OCI-LY1 (cell line): ENCODE measurements at regions not wholly inside any gene's neighbourhood (a gene's known extent, or its start where the extent isn't known, plus 50 kb on each side); places are given as distances from the start of the nearest gene placed in this dataset.

Source experiments
- H2AFZ ChIP-seq: fragments of 200-600 bp; sonication (generic), shearing (Covaris generic); 2 replicates; pipeline ENCODE4 v1.6.0; 2014; ENCODE audit warnings: antibody characterized with exemption, mild to moderate bottlenecking, low read length
- H3F3A ChIP-seq: fragments of 200-600 bp; sonication (generic), shearing (Covaris generic); 2 replicates; pipeline ENCODE4 v1.6.0; 2014; ENCODE audit warnings: mild to moderate bottlenecking, antibody characterized with exemption, low read length, moderate library complexity; ENCODE audit not compliant: insufficient read depth
- H3K27ac ChIP-seq: fragments of 200-600 bp; sonication (generic); 2 replicates; pipeline ENCODE4 v1.5.1; 2014; ENCODE audit warnings: low read length, mixed run types, mild to moderate bottlenecking, low read depth; ENCODE audit not compliant: poor library complexity, severe bottlenecking
- H3K27me3 ChIP-seq: fragments of 200-600 bp; sonication (generic); 2 replicates; pipeline ENCODE4 v1.6.0; 2014; ENCODE audit warnings: antibody characterized with exemption, mild to moderate bottlenecking, low read length, moderate library complexity; ENCODE audit not compliant: insufficient read depth
- H3K36me3 ChIP-seq: fragments of 200-600 bp; sonication (generic); 2 replicates; pipeline ENCODE4 v1.6.1; 2014; ENCODE audit warnings: mild to moderate bottlenecking, antibody characterized with exemption, low read length, moderate library complexity, mixed read lengths; ENCODE audit not compliant: insufficient read depth
- H3K4me1 ChIP-seq: fragments of 200-600 bp; sonication (generic); 2 replicates; pipeline ENCODE4 v1.5.1; 2014; ENCODE audit warnings: mild to moderate bottlenecking, low read length, moderate library complexity; ENCODE audit not compliant: insufficient read depth, severe bottlenecking
- H3K4me2 ChIP-seq: fragments of 200-600 bp; sonication (generic), shearing (Covaris generic); 2 replicates; pipeline ENCODE4 v1.6.1; 2014; ENCODE audit warnings: low read length
- H3K4me3 ChIP-seq: fragments of 200-600 bp; sonication (generic); 2 replicates; pipeline ENCODE4 v1.5.1; 2014; ENCODE audit warnings: low read length, low read depth, mild to moderate bottlenecking, mixed read lengths; ENCODE audit not compliant: poor library complexity, severe bottlenecking
- H3K79me2 ChIP-seq: fragments of 200-600 bp; shearing (Covaris generic); 2 replicates; pipeline ENCODE4 v1.6.1; 2016; ENCODE audit warnings: mixed run types, low read length, mixed read lengths; ENCODE audit not compliant: insufficient read depth
- H3K9ac ChIP-seq: fragments of 200-600 bp; sonication (generic), shearing (Covaris generic); 2 replicates; pipeline ENCODE4 v1.6.1; 2014; ENCODE audit warnings: mild to moderate bottlenecking, low read length, mixed read lengths
- H3K9me2 ChIP-seq: fragments of 200-600 bp; sonication (generic), shearing (Covaris generic); 2 replicates; pipeline ENCODE4 v1.6.1; 2014; ENCODE audit warnings: low read depth, mild to moderate bottlenecking, low read length, mixed read lengths
- H3K9me3 ChIP-seq: fragments of 200-600 bp; shearing (Covaris generic); 2 replicates; pipeline ENCODE4 v1.6.1; 2014; ENCODE audit warnings: low read length, mixed read lengths
- H4K20me1 ChIP-seq: fragments of 200-600 bp; sonication (generic), shearing (Covaris generic); 2 replicates; pipeline ENCODE4 v1.6.0; 2016; ENCODE audit warnings: mild to moderate bottlenecking, low read length; ENCODE audit not compliant: insufficient read depth
- CTCF ChIP-seq: fragments of 200-600 bp; sonication (generic), shearing (Covaris generic); IDR thresholded peaks from 2 replicates; pipeline ENCODE4 v1.5.1; 2017; ENCODE audit warnings: mild to moderate bottlenecking, antibody characterized with exemption, low read length, moderate library complexity, mixed read lengths
- EZH2 ChIP-seq: fragments of 200-600 bp; sonication (generic), shearing (Covaris generic); IDR thresholded peaks from 2 replicates; pipeline ENCODE4 v1.8.0; 2017; ENCODE audit warnings: borderline replicate concordance, mixed run types, mild to moderate bottlenecking, antibody characterized with exemption, low read length, moderate library complexity, mixed read lengths

GRCh38 chr2:71949537-71949798 lies 198.2 kb downstream of the CYP26B1 start:
- H2AFZ ChIP-seq = no peak overlapping the region
- TF ChIP-seq CTCF (no peak), EZH2 (no peak)
- no peak overlapping the region for H3K9ac ChIP-seq

GRCh38 chr2:71948781-71949536 lies 198.7 kb downstream of the CYP26B1 start:
- Histone ChIP-seq H3K4me2 (no peak overlapping the region), H4K20me1 (no peaks in the 10 kb centered on the region), H3K4me1 (no peaks in the 10 kb centered on the region), H3K9me2 (no peaks in the 10 kb centered on the region), H3K4me3 (no peak overlapping the region), H2AFZ (no peak overlapping the region), H3K9me3 (no peaks in the 10 kb centered on the region), H3F3A (no peaks in the 10 kb centered on the region), H3K36me3 (no peaks in the 10 kb centered on the region), H3K79me2 (no peaks in the 10 kb centered on the region), H3K27me3 (no peaks in the 10 kb centered on the region), H3K27ac (no peak overlapping the region), H3K9ac (no peak overlapping the region)
- TF ChIP-seq EZH2 = no peak
- TF ChIP-seq CTCF = no peak

More at GRCh38 chr2:71949537-71949798, 198.2 kb downstream of the CYP26B1 start:
- H3K27me3 ChIP-seq = no peaks in the 10 kb centered on the region
- no peak overlapping the region for H3K4me3 ChIP-seq
- H4K20me1 ChIP-seq = no peaks in the 10 kb centered on the region
- H3K36me3 ChIP-seq = no peaks in the 10 kb centered on the region
- H3K4me1 ChIP-seq = no peaks in the 10 kb centered on the region
- H3F3A ChIP-seq = no peaks in the 10 kb centered on the region
- H3K79me2 ChIP-seq = no peaks in the 10 kb centered on the region
- H3K27ac ChIP-seq = no peak overlapping the region
- H3K9me3 ChIP-seq = no peaks in the 10 kb centered on the region
- H3K9me2 ChIP-seq = no peaks in the 10 kb centered on the region
- no peak overlapping the region for H3K4me2 ChIP-seq

- no peaks in the 10 kb centered on the region for H3K9me2 ChIP-seq
- no peaks in the 10 kb centered on the region for H3K36me3 ChIP-seq
- H3K4me2 ChIP-seq = no peak overlapping the region
- H3K27me3 ChIP-seq = no peaks in the 10 kb centered on the region
- no peak overlapping the region for H3K27ac ChIP-seq
- no peak overlapping the region for H3K9ac ChIP-seq
- H4K20me1 ChIP-seq = no peaks in the 10 kb centered on the region
- H3K4me1 ChIP-seq = no peaks in the 10 kb centered on the region
- H3K4me3 ChIP-seq = no peak overlapping the region
- no peak overlapping the region for H2AFZ ChIP-seq
- no peaks in the 10 kb centered on the region for H3K9me3 ChIP-seq
- no peaks in the 10 kb centered on the region for H3K79me2 ChIP-seq
- no peak for TF ChIP-seq CTCF
- TF ChIP-seq EZH2 = no peak
- no peaks in the 10 kb centered on the region for H3F3A ChIP-seq
These were observed 199.9 kb downstream of the CYP26B1 start for GRCh38 chr2:71947809-71948208.
